IMR-90 (cell line): ENCODE measurements at regions not wholly inside any gene's neighbourhood (a gene's known extent, or its start where the extent isn't known, plus 50 kb on each side); places are given as distances from the start of the nearest gene placed in this dataset.

ENCODE experiments used
- ATAC-seq: fragments of 200-7000 bp; cut with Tn5 transposase; 2 replicates; pipeline ENCODE4 v1.9.1; 2020; ENCODE audit warnings: low read depth, mild to moderate bottlenecking, moderate library complexity
- BruUV-seq: library from RNA; stranded (reverse); fragments of 400-500 nt; replicated peaks from 2 replicates; lab custom pipeline; 2021; lab: Mats Ljungman, UMichigan
- CTCF ChIA-PET: fragments of 300-600 bp; formaldehyde crosslinking; extraction: SDS; loops from one replicate; lab custom pipeline; 2021; ENCODE audit warnings: antibody characterized with exemption; lab: Yijun Ruan, JAX
- POLR2A ChIA-PET: fragments of 300-600 bp; sonication (Branson Sonifier 250); formaldehyde crosslinking; loops from one replicate; lab custom pipeline; 2022; ENCODE audit warnings: antibody characterized with exemption; ENCODE audit not compliant: unreplicated experiment; lab: Charles Lee
- DNase-seq: peaks from one replicate; pipeline ENCODE4 v3.0.0; 2013
- H2AFZ ChIP-seq: replicated peaks from 2 replicates; pipeline ENCODE3; 2013; ENCODE audit warnings: low read length, mild to moderate bottlenecking; ENCODE audit not compliant: poor library complexity
- H2AK5ac ChIP-seq: 2 replicates; pipeline ENCODE4 v1.6.1; 2013; ENCODE audit warnings: low read depth, low read length, inconsistent platforms
- H2AK9ac ChIP-seq: replicated peaks from 2 replicates; pipeline ENCODE3; 2013; ENCODE audit warnings: mild to moderate bottlenecking, low read depth, low read length, moderate library complexity; ENCODE audit not compliant: poor library complexity
- H2BK120ac ChIP-seq: 2 replicates; pipeline ENCODE4 v1.6.1; 2013; ENCODE audit warnings: low read depth, low read length, inconsistent platforms
- H2BK15ac ChIP-seq: 3 replicates; pipeline ENCODE4 v1.6.1; 2013; ENCODE audit warnings: low read depth, low read length, inconsistent platforms
- H2BK20ac ChIP-seq: 2 replicates; pipeline ENCODE4 v1.6.1; 2013; ENCODE audit warnings: low read depth, mild to moderate bottlenecking, inconsistent platforms, low read length, moderate library complexity
- H2BK5ac ChIP-seq: 2 replicates; pipeline ENCODE4 v1.6.1; 2013; ENCODE audit warnings: mild to moderate bottlenecking, low read depth, low read length, inconsistent platforms; ENCODE audit not compliant: poor library complexity, severe bottlenecking
- H3K14ac ChIP-seq: replicated peaks from 2 replicates; pipeline ENCODE4 v1.6.1; 2013; ENCODE audit warnings: low read depth, low read length, inconsistent platforms
- H3K18ac ChIP-seq: 2 replicates; pipeline ENCODE4 v1.6.1; 2013; ENCODE audit warnings: low read depth, low read length, control low read depth
- H3K23ac ChIP-seq: 2 replicates; pipeline ENCODE4 v1.6.1; 2013; ENCODE audit warnings: low read depth, low read length, inconsistent platforms
- H3K27ac ChIP-seq: 2 replicates; pipeline ENCODE4 v1.5.1; 2013; ENCODE audit warnings: mild to moderate bottlenecking, control low read depth, low read length; ENCODE audit not compliant: insufficient read depth
- H3K27me3 ChIP-seq: 2 replicates; pipeline ENCODE4 v1.6.1; 2013; ENCODE audit warnings: low read length; ENCODE audit not compliant: control insufficient read depth, insufficient read depth
- H3K36me3 ChIP-seq: 2 replicates; pipeline ENCODE4 v1.6.1; 2013; ENCODE audit warnings: low read length, mixed read lengths; ENCODE audit not compliant: control insufficient read depth, insufficient read depth
- H3K4ac ChIP-seq: 2 replicates; pipeline ENCODE4 v1.6.1; 2013; ENCODE audit warnings: low read depth, low read length, inconsistent platforms
- H3K4me1 ChIP-seq: 2 replicates; pipeline ENCODE4 v1.6.1; 2013; ENCODE audit warnings: low read length, mixed read lengths; ENCODE audit not compliant: control insufficient read depth, insufficient read depth
- H3K4me2 ChIP-seq: 2 replicates; pipeline ENCODE4 v1.6.1; 2013; ENCODE audit warnings: low read depth, mild to moderate bottlenecking, control low read depth, low read length, moderate library complexity
- H3K4me3 ChIP-seq: 2 replicates; pipeline ENCODE4 v1.5.1; 2013; ENCODE audit warnings: low read depth, mild to moderate bottlenecking, control low read depth, low read length, moderate library complexity; ENCODE audit not compliant: insufficient read depth
- H3K56ac ChIP-seq: 2 replicates; pipeline ENCODE4 v1.6.1; 2013; ENCODE audit warnings: low read length, inconsistent platforms; ENCODE audit not compliant: insufficient read depth; ENCODE audit errors: extremely low read depth
- H3K79me1 ChIP-seq, 2 experiments: 2 replicates each; pipeline ENCODE4 v1.6.1; 2013; ENCODE audit warnings: low read length in 2 of 2, inconsistent platforms in 1 of 2, low read depth in 1 of 2
- H3K9ac ChIP-seq: 2 replicates; pipeline ENCODE4 v1.6.1; 2013; ENCODE audit warnings: low read depth, low read length, control low read depth
- H3K9me1 ChIP-seq: 2 replicates; pipeline ENCODE4 v1.6.1; 2013; ENCODE audit warnings: low read length, inconsistent platforms; ENCODE audit not compliant: insufficient read depth
- H3K9me3 ChIP-seq: 2 replicates; pipeline ENCODE4 v1.6.1; 2013; ENCODE audit warnings: low read length; ENCODE audit not compliant: control insufficient read depth, insufficient read depth
- H4K20me1 ChIP-seq: 2 replicates; pipeline ENCODE4 v1.6.1; 2013; ENCODE audit warnings: low read length, inconsistent platforms; ENCODE audit not compliant: insufficient read depth
- H4K5ac ChIP-seq: 2 replicates; pipeline ENCODE4 v1.6.1; 2013; ENCODE audit warnings: mild to moderate bottlenecking, low read depth, low read length, control low read depth
- H4K8ac ChIP-seq, 2 experiments: 2 replicates each; pipeline ENCODE4 v1.6.1; 2013; ENCODE audit warnings: low read depth in 2 of 2, low read length in 2 of 2, control low read depth in 1 of 2, inconsistent platforms in 1 of 2
- H4K91ac ChIP-seq: 2 replicates; pipeline ENCODE4 v1.6.1; 2013; ENCODE audit warnings: low read depth, low read length, inconsistent platforms; ENCODE audit not compliant: insufficient read depth
- MXI1 ChIP-seq: IDR thresholded peaks from 2 replicates; pipeline ENCODE4 v1.6.1; 2012; ENCODE audit warnings: low read depth, mild to moderate bottlenecking, low read length, moderate library complexity, borderline replicate concordance
- WGBS, 2 experiments: methylation state at CpG; one replicate each; pipeline versions ENCODE4 v1.1.5 to v1.1.7; 2013; ENCODE audit warnings: missing lambda C conversion rate in 2 of 2; ENCODE audit not compliant: insufficient read length in 1 of 2; ENCODE audit errors: extremely low coverage in 2 of 2; 5-methylcytosine and 5-hydroxymethylcytosine counted together
- dilution Hi-C: fragments of 300-500 bp; cut with HindIII; formaldehyde crosslinking; loops from one replicate; pipeline ENCODE4 v1.14.3; 2018; ENCODE audit warnings: low sequenced_read_pairs; ENCODE audit not compliant: unreplicated experiment
- in situ Hi-C: fragments of 300-500 bp; cut with MboI; formaldehyde crosslinking; loops from 3 replicates; pipeline ENCODE4 v1.14.3; 2019; ENCODE audit warnings: low sequenced_read_pairs, inconsistent platforms, mixed read lengths
- intact Hi-C: fragments of 100-400 bp; cut with micrococcal nuclease; formaldehyde crosslinking; loops from 2 replicates; pipeline ENCODE4 v1.10.0; 2022
- TF ChIP-seq, protein P1 (sequence below): conservative IDR thresholded peaks from 2 replicates; pipeline ENCODE4 v1.5.1; 2012; ENCODE audit warnings: mild to moderate bottlenecking, low read depth, low read length, improper control_type of control experiment

DNA sequence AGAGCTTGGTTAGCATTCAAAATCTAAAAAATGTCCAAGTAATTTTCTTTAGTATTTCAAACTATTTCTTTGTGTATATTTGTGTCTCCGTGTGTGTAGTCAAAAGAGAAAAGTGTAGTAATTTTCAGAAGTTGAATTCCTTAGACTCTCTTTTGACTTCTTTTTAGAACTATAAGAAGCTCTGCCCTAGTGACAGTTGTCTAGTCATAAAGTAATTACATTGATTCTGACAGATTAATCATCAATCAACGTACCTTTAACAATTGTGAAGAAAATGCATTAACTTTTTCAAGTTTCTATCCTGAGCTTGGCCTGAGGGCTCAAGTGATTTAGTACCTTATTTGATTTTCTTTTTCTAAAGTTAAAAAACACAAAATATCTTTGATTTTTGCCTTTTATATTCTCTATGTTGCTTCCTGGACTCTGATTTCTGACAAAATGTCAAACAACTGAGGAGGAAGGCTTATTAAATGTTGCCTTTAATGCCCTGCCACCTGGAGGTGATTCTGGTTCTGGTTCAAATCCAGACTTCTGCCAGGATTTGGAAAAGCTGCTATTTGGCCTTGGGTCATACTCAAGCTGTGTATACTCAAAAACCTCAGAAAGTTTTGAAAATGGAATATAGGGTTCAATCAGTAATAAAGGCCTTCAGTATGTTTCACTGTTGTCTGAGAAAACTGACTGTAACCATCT is 653.6 kb downstream of the NSUN3 start:
- Histone ChIP-seq H2AFZ (no peak overlapping the region), H3K18ac (no peak overlapping the region), H4K8ac (no peak overlapping the region), H3K23ac (no peak overlapping the region), H3K36me3 (no peaks in the 10 kb centered on the region), H3K9ac (no peak overlapping the region), H3K27me3 (no peaks in the 10 kb centered on the region), H4K20me1 (no peaks in the 10 kb centered on the region), H3K79me1 (no peaks in the 10 kb centered on the region), H4K5ac (no peak overlapping the region), H3K4ac (no peak overlapping the region), H2BK120ac (no peak overlapping the region), H2AK9ac (no peak overlapping the region), H4K91ac (no peak overlapping the region), H2AK5ac (no peak overlapping the region), H2BK5ac (no peak overlapping the region), H3K27ac (no peak overlapping the region), H3K4me2 (no peak overlapping the region), H3K9me1 (no peaks in the 10 kb centered on the region), H3K14ac (no peak overlapping the region), H3K9me3 (0 out of 2 replicates have a peak, but pooled peaks cover 2% of the 10 kb centered on the region), H2BK15ac (no peak overlapping the region), H3K56ac (no peak overlapping the region), H3K4me3 (no peak overlapping the region), H2BK20ac (no peak overlapping the region), H3K4me1 (no peaks in the 10 kb centered on the region)
- in situ Hi-C loops = no loop called here
- intact Hi-C loops = no loop called here
- ATAC-seq (no peak), DNase-seq (no peak)
- dilution Hi-C loops = no loop called here
- TF ChIP-seq, protein P1, sequence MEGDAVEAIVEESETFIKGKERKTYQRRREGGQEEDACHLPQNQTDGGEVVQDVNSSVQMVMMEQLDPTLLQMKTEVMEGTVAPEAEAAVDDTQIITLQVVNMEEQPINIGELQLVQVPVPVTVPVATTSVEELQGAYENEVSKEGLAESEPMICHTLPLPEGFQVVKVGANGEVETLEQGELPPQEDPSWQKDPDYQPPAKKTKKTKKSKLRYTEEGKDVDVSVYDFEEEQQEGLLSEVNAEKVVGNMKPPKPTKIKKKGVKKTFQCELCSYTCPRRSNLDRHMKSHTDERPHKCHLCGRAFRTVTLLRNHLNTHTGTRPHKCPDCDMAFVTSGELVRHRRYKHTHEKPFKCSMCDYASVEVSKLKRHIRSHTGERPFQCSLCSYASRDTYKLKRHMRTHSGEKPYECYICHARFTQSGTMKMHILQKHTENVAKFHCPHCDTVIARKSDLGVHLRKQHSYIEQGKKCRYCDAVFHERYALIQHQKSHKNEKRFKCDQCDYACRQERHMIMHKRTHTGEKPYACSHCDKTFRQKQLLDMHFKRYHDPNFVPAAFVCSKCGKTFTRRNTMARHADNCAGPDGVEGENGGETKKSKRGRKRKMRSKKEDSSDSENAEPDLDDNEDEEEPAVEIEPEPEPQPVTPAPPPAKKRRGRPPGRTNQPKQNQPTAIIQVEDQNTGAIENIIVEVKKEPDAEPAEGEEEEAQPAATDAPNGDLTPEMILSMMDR = no peak
- no peak for TF ChIP-seq MXI1
- no CpG with 5 or more reads among the region's 2 CpGs for WGBS, 2 experiments
- ChIA-PET CTCF (no interaction called here), POLR2A (no interaction called here)
- BruUV-seq = no TSS peak
